ENCODE measurements at regions not wholly inside any gene's neighbourhood (a gene's known extent, or its start where the extent isn't known, plus 50 kb on each side); places are given as distances from the start of the nearest gene placed in this dataset.

DNA sequence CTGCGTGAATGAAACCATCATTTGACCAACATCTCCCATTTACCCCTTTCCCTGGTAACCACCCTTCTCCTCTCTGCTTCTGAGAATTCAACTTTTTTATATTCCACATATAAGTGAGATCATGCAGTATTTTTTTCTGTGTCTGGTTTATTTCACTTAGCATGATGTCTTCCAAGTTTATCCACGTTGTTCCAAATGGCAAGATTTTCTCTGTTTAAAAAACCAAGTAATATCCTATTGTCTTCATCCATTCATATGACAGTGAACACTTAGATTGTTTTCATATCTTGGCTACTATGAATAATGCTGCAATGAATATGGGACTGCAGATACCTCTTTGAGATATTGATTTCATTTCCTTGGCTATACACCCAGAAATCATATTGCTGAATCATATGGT lies 362.4 kb upstream of the SLC7A11 start:
- no peak overlapping the region for H3K4me3 ChIP-seq (ENCODE audit: low read length)
- DNase-seq = no peak
- no peak overlapping the region for H3K4me2 ChIP-seq (ENCODE audit: low read depth, low read length)
- H3F3A ChIP-seq (ENCODE audit: insufficient read depth, low read length) = no peaks in the 10 kb centered on the region
- H3K9ac ChIP-seq (ENCODE audit: low read length) = no peak overlapping the region
- H3K9me3 ChIP-seq (replicated peaks; ENCODE audit: insufficient read depth, low read length) = no peaks in the 10 kb centered on the region
- TF ChIP-seq EZH2phosphoT487 (IDR thresholded peaks at IDR 0.05; ENCODE audit: low read length) (no peak), EZH2 (optimal IDR thresholded peaks at IDR 0.05; ENCODE audit: low read depth, low read length) (no peak)
- TF ChIP-seq, protein P1, sequence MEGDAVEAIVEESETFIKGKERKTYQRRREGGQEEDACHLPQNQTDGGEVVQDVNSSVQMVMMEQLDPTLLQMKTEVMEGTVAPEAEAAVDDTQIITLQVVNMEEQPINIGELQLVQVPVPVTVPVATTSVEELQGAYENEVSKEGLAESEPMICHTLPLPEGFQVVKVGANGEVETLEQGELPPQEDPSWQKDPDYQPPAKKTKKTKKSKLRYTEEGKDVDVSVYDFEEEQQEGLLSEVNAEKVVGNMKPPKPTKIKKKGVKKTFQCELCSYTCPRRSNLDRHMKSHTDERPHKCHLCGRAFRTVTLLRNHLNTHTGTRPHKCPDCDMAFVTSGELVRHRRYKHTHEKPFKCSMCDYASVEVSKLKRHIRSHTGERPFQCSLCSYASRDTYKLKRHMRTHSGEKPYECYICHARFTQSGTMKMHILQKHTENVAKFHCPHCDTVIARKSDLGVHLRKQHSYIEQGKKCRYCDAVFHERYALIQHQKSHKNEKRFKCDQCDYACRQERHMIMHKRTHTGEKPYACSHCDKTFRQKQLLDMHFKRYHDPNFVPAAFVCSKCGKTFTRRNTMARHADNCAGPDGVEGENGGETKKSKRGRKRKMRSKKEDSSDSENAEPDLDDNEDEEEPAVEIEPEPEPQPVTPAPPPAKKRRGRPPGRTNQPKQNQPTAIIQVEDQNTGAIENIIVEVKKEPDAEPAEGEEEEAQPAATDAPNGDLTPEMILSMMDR (IDR thresholded peaks at IDR 0.05; ENCODE audit: low read length) = no peak
- no peaks in the 10 kb centered on the region for H3K36me3 ChIP-seq (replicated peaks; ENCODE audit: insufficient read depth, low read length)
- H3K27me3 ChIP-seq (replicated peaks; ENCODE audit: insufficient read depth, low read length) = no peaks in the 10 kb centered on the region
- H3K79me2 ChIP-seq (ENCODE audit: low read length) = no peaks in the 10 kb centered on the region
- H2AFZ ChIP-seq (ENCODE audit: low read length) = no peak overlapping the region
- no peaks in the 10 kb centered on the region for H3K9me2 ChIP-seq (replicated peaks; ENCODE audit: insufficient read depth, low read length)
- H4K20me1 ChIP-seq (ENCODE audit: insufficient read depth, low read length) = no peaks in the 10 kb centered on the region
- H3K4me1 ChIP-seq (ENCODE audit: low read length) = no peaks in the 10 kb centered on the region
- no peak overlapping the region for H3K27ac ChIP-seq (ENCODE audit: low read length)

DNA sequence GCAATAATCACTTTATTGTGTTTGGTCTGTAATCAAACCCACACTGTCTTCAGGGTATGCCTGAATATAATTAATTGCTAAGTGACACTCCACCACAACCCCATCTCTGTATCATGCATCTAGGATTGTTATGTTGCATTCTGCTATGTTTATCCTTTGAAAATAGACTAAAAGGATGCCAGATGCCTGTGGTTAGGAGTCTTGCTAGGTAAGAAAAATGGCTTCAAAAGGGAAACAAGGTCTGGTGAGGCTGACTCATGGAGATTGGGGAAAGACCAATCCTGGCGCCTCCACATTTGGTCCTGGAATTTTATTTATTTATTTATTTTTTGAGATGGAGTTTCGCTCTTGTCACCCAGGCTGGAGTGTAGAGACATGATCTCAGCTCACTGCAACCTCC lies 360.5 kb upstream of the SLC7A11 start:
- Histone ChIP-seq H4K20me1 (ENCODE audit: insufficient read depth, low read length) (no peaks in the 10 kb centered on the region), H3K36me3 (replicated peaks; ENCODE audit: insufficient read depth, low read length) (no peaks in the 10 kb centered on the region), H2AFZ (ENCODE audit: low read length) (no peak overlapping the region), H3K4me3 (ENCODE audit: low read length) (no peak overlapping the region), H3K9ac (ENCODE audit: low read length) (no peak overlapping the region), H3K27ac (ENCODE audit: low read length) (no peak overlapping the region), H3K27me3 (replicated peaks; ENCODE audit: insufficient read depth, low read length) (no peaks in the 10 kb centered on the region), H3K4me1 (ENCODE audit: low read length) (0 out of 2 replicates have a peak, but pooled peaks cover 5% of the 10 kb centered on the region), H3F3A (ENCODE audit: insufficient read depth, low read length) (no peaks in the 10 kb centered on the region), H3K9me3 (replicated peaks; ENCODE audit: insufficient read depth, low read length) (no peaks in the 10 kb centered on the region), H3K9me2 (replicated peaks; ENCODE audit: insufficient read depth, low read length) (no peaks in the 10 kb centered on the region), H3K79me2 (ENCODE audit: low read length) (no peaks in the 10 kb centered on the region), H3K4me2 (ENCODE audit: low read depth, low read length) (no peak overlapping the region)
- no peak for DNase-seq
- TF ChIP-seq EZH2phosphoT487 (IDR thresholded peaks at IDR 0.05; ENCODE audit: low read length) = no peak
- TF ChIP-seq EZH2 (optimal IDR thresholded peaks at IDR 0.05; ENCODE audit: low read depth, low read length) = no peak
- TF ChIP-seq, protein P1 (IDR thresholded peaks at IDR 0.05; ENCODE audit: low read length) = no peak

DNA sequence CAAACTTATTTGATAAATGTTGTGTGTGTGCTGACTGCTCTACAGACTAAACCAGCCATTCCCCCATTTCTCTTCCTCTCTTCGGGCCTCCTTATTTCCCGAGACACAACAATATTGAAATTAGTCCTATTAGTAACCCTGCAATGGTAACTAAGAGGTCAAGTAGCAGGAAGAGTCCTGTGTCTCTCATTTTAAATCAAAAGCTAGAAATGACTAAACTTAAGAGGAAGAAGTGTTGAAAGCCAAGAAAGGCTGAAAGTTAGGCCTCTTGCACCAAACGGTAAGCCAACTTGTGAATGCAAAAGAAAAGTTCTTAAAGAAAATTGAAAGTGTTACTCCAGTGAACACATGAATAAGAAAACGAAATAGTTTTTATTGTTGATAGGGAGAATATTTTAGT lies 357.8 kb upstream of the SLC7A11 start:
- Histone ChIP-seq H3K27ac (ENCODE audit: low read length) (no peak overlapping the region), H3K79me2 (ENCODE audit: low read length) (no peaks in the 10 kb centered on the region), H4K20me1 (ENCODE audit: insufficient read depth, low read length) (no peaks in the 10 kb centered on the region), H3K4me2 (ENCODE audit: low read depth, low read length) (no peak overlapping the region), H3K4me3 (ENCODE audit: low read length) (no peak overlapping the region), H3F3A (ENCODE audit: insufficient read depth, low read length) (no peaks in the 10 kb centered on the region), H2AFZ (ENCODE audit: low read length) (no peak overlapping the region), H3K9ac (ENCODE audit: low read length) (no peak overlapping the region), H3K4me1 (ENCODE audit: low read length) (0 out of 2 replicates have a peak, but pooled peaks cover 5% of the 10 kb centered on the region), H3K36me3 (replicated peaks; ENCODE audit: insufficient read depth, low read length) (no peaks in the 10 kb centered on the region), H3K9me2 (replicated peaks; ENCODE audit: insufficient read depth, low read length) (no peaks in the 10 kb centered on the region), H3K9me3 (replicated peaks; ENCODE audit: insufficient read depth, low read length) (no peaks in the 10 kb centered on the region), H3K27me3 (replicated peaks; ENCODE audit: insufficient read depth, low read length) (no peaks in the 10 kb centered on the region)
- DNase-seq = no peak
- TF ChIP-seq EZH2 (optimal IDR thresholded peaks at IDR 0.05; ENCODE audit: low read depth, low read length) (no peak), EZH2phosphoT487 (IDR thresholded peaks at IDR 0.05; ENCODE audit: low read length) (no peak)
- TF ChIP-seq, protein P1 (IDR thresholded peaks at IDR 0.05; ENCODE audit: low read length) = no peak
